ENCODE measurements at regions not wholly inside any gene's neighbourhood (a gene's known extent, or its start where the extent isn't known, plus 50 kb on each side); places are given as distances from the start of the nearest gene placed in this dataset.

- no peak for DNase-seq (ENCODE audit: low read depth)
- TF ChIP-seq CTCF (IDR thresholded peaks at IDR 0.05; ENCODE audit: insufficient read depth, low read length, poor library complexity, severe bottlenecking) = no peak
- H3K4me3 ChIP-seq (ENCODE audit: low read depth, low read length) = no peak overlapping the region
- H3K27me3 ChIP-seq (ENCODE audit: control insufficient read depth, insufficient read depth, low read length) = peaks cover 4% of the 10 kb centered on the region
- no peaks in the 10 kb centered on the region for H3K36me3 ChIP-seq (ENCODE audit: control insufficient read depth, insufficient read depth, low read length)
Measured at GRCh38 chr1:95408507-95409136, 174.6 kb downstream of the RWDD3 start.

- TF ChIP-seq CTCF (IDR thresholded peaks at IDR 0.05; ENCODE audit: insufficient read depth, low read length, poor library complexity, severe bottlenecking) = no peak
- Histone ChIP-seq H3K4me3 (ENCODE audit: low read depth, low read length) (no peak overlapping the region), H3K27me3 (ENCODE audit: control insufficient read depth, insufficient read depth, low read length) (peaks cover 4% of the 10 kb centered on the region), H3K36me3 (ENCODE audit: control insufficient read depth, insufficient read depth, low read length) (no peaks in the 10 kb centered on the region)
- no peak for DNase-seq (ENCODE audit: low read depth)
Measured at GRCh38 chr1:95409276-95409675, 175.3 kb downstream of the RWDD3 start.

- H3K4me3 ChIP-seq (ENCODE audit: low read depth, low read length) = no peak overlapping the region
- H3K27me3 ChIP-seq (ENCODE audit: control insufficient read depth, insufficient read depth, low read length) = peaks cover 4% of the 10 kb centered on the region
- no peak for TF ChIP-seq CTCF (IDR thresholded peaks at IDR 0.05; ENCODE audit: insufficient read depth, low read length, poor library complexity, severe bottlenecking)
- H3K36me3 ChIP-seq (ENCODE audit: control insufficient read depth, insufficient read depth, low read length) = no peaks in the 10 kb centered on the region
- no peak for DNase-seq (ENCODE audit: low read depth)
Measured at GRCh38 chr1:95409901-95410300, 175.9 kb downstream of the RWDD3 start.

- H3K27me3 ChIP-seq (ENCODE audit: control insufficient read depth, insufficient read depth, low read length) = no peaks in the 10 kb centered on the region
- TF ChIP-seq CTCF (IDR thresholded peaks at IDR 0.05; ENCODE audit: insufficient read depth, low read length, poor library complexity, severe bottlenecking) = no peak
- DNase-seq (ENCODE audit: low read depth) = no peak
- no peak overlapping the region for H3K4me3 ChIP-seq (ENCODE audit: low read depth, low read length)
- no peaks in the 10 kb centered on the region for H3K36me3 ChIP-seq (ENCODE audit: control insufficient read depth, insufficient read depth, low read length)
Measured at GRCh38 chr1:95415146-95415545, 181.1 kb downstream of the RWDD3 start.

- Histone ChIP-seq H3K4me3 (ENCODE audit: low read depth, low read length) (no peak overlapping the region), H3K27me3 (ENCODE audit: control insufficient read depth, insufficient read depth, low read length) (no peaks in the 10 kb centered on the region), H3K36me3 (ENCODE audit: control insufficient read depth, insufficient read depth, low read length) (no peaks in the 10 kb centered on the region)
- DNase-seq (ENCODE audit: low read depth) = no peak
- no peak for TF ChIP-seq CTCF (IDR thresholded peaks at IDR 0.05; ENCODE audit: insufficient read depth, low read length, poor library complexity, severe bottlenecking)
Measured at GRCh38 chr1:95426772-95427171, 192.8 kb downstream of the RWDD3 start.

GRCh38 chr1:95427525-95427924 lies 193.5 kb downstream of the RWDD3 start:
- no peaks in the 10 kb centered on the region for H3K27me3 ChIP-seq (ENCODE audit: control insufficient read depth, insufficient read depth, low read length)

More at GRCh38 chr1:95427525-95427924, 193.5 kb downstream of the RWDD3 start:
- no peak for TF ChIP-seq CTCF (IDR thresholded peaks at IDR 0.05; ENCODE audit: insufficient read depth, low read length, poor library complexity, severe bottlenecking)
- Histone ChIP-seq H3K4me3 (ENCODE audit: low read depth, low read length) (no peak overlapping the region), H3K36me3 (ENCODE audit: control insufficient read depth, insufficient read depth, low read length) (no peaks in the 10 kb centered on the region)
- DNase-seq (ENCODE audit: low read depth) = no peak
